ENCODE measurements at regions not wholly inside any gene's neighbourhood (a gene's known extent, or its start where the extent isn't known, plus 50 kb on each side); places are given as distances from the start of the nearest gene placed in this dataset.

GRCh38 chr4:31037703-31038102 lies 317.5 kb downstream of the PCDH7 start (continued):
- TF ChIP-seq ISL1 (CRISPR knock-in tag; IDR thresholded peaks at IDR 0.05) = no peak
- TF ChIP-seq TOX (CRISPR knock-in tag; IDR thresholded peaks at IDR 0.05; ENCODE audit: borderline replicate concordance) = no peak
- no peak for TF ChIP-seq PPARA (CRISPR knock-in tag; IDR thresholded peaks at IDR 0.05; ENCODE audit: borderline replicate concordance)

DNA sequence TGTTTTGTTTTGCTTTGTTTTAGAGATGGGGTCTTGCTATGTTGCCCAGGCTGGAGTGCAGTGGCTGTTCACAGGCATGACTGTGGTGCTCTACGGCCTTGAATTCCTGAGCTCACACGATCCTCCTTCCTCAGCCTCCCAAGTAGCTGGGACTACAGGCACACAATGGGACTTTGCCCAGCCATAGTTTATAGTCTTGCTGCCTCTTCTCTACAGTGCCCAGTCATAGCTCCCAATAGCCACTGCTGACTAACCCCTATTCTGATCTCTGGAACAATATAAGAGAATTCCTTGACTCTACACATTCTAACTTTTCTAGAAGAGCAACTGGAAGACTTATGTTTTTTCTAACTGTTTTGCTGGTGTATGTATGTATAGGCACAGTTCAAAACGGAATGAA lies 319.2 kb downstream of the PCDH7 start:
- TF ChIP-seq ESRRG (CRISPR knock-in tag; IDR thresholded peaks at IDR 0.05) (no peak), ZNF8 (CRISPR knock-in tag; IDR thresholded peaks at IDR 0.05) (no peak), ISL1 (CRISPR knock-in tag; IDR thresholded peaks at IDR 0.05) (no peak), SNAI2 (CRISPR knock-in tag; IDR thresholded peaks at IDR 0.05) (no peak), POU6F1 (CRISPR knock-in tag; IDR thresholded peaks at IDR 0.05; ENCODE audit: borderline replicate concordance, low read depth) (no peak), PPARA (CRISPR knock-in tag; IDR thresholded peaks at IDR 0.05; ENCODE audit: borderline replicate concordance) (no peak)
- TF ChIP-seq, protein P1, sequence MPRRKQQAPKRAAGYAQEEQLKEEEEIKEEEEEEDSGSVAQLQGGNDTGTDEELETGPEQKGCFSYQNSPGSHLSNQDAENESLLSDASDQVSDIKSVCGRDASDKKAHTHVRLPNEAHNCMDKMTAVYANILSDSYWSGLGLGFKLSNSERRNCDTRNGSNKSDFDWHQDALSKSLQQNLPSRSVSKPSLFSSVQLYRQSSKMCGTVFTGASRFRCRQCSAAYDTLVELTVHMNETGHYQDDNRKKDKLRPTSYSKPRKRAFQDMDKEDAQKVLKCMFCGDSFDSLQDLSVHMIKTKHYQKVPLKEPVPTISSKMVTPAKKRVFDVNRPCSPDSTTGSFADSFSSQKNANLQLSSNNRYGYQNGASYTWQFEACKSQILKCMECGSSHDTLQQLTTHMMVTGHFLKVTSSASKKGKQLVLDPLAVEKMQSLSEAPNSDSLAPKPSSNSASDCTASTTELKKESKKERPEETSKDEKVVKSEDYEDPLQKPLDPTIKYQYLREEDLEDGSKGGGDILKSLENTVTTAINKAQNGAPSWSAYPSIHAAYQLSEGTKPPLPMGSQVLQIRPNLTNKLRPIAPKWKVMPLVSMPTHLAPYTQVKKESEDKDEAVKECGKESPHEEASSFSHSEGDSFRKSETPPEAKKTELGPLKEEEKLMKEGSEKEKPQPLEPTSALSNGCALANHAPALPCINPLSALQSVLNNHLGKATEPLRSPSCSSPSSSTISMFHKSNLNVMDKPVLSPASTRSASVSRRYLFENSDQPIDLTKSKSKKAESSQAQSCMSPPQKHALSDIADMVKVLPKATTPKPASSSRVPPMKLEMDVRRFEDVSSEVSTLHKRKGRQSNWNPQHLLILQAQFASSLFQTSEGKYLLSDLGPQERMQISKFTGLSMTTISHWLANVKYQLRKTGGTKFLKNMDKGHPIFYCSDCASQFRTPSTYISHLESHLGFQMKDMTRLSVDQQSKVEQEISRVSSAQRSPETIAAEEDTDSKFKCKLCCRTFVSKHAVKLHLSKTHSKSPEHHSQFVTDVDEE (CRISPR knock-in tag; IDR thresholded peaks at IDR 0.05) = no peak
- no peak for ATAC-seq

GRCh38 chr4:31040106-31040505 lies 319.9 kb downstream of the PCDH7 start:
- no peak for ATAC-seq
- no peak for TF ChIP-seq ZFP30 (CRISPR knock-in tag; IDR thresholded peaks at IDR 0.05)

GRCh38 chr4:31041385-31041784 lies 321.2 kb downstream of the PCDH7 start:
- no peak for ATAC-seq

More at GRCh38 chr4:31041385-31041784, 321.2 kb downstream of the PCDH7 start:
- TF ChIP-seq ZNF8 (CRISPR knock-in tag; IDR thresholded peaks at IDR 0.05) = no peak
- TF ChIP-seq CSRNP3 (CRISPR knock-in tag; IDR thresholded peaks at IDR 0.05) = no peak
- no peak for TF ChIP-seq ZNF565 (CRISPR knock-in tag; conservative IDR thresholded peaks at IDR 0.05; ENCODE audit: low read depth)
- no peak for TF ChIP-seq ZFP3 (CRISPR knock-in tag; IDR thresholded peaks at IDR 0.05)
- no peak for TF ChIP-seq PPARA (CRISPR knock-in tag; IDR thresholded peaks at IDR 0.05; ENCODE audit: borderline replicate concordance)
- no peak for TF ChIP-seq SNAI2 (CRISPR knock-in tag; IDR thresholded peaks at IDR 0.05)
- no peak for TF ChIP-seq ISL1 (CRISPR knock-in tag; IDR thresholded peaks at IDR 0.05)
- TF ChIP-seq, protein P1 (CRISPR knock-in tag; IDR thresholded peaks at IDR 0.05) = no peak
- TF ChIP-seq, protein P2, sequence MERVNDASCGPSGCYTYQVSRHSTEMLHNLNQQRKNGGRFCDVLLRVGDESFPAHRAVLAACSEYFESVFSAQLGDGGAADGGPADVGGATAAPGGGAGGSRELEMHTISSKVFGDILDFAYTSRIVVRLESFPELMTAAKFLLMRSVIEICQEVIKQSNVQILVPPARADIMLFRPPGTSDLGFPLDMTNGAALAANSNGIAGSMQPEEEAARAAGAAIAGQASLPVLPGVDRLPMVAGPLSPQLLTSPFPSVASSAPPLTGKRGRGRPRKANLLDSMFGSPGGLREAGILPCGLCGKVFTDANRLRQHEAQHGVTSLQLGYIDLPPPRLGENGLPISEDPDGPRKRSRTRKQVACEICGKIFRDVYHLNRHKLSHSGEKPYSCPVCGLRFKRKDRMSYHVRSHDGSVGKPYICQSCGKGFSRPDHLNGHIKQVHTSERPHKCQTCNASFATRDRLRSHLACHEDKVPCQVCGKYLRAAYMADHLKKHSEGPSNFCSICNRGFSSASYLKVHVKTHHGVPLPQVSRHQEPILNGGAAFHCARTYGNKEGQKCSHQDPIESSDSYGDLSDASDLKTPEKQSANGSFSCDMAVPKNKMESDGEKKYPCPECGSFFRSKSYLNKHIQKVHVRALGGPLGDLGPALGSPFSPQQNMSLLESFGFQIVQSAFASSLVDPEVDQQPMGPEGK (CRISPR knock-in tag; IDR thresholded peaks at IDR 0.05; ENCODE audit: borderline replicate concordance) = no peak
- TF ChIP-seq OSR1 (CRISPR knock-in tag; IDR thresholded peaks at IDR 0.05) = no peak
- no peak for TF ChIP-seq ESRRG (CRISPR knock-in tag; IDR thresholded peaks at IDR 0.05)
- no peak for TF ChIP-seq ZC3H10 (CRISPR knock-in tag; IDR thresholded peaks at IDR 0.05)
- no peak for TF ChIP-seq CSDC2 (CRISPR knock-in tag; IDR thresholded peaks at IDR 0.05)
- TF ChIP-seq TCF4 (CRISPR knock-in tag; IDR thresholded peaks at IDR 0.05; ENCODE audit: borderline replicate concordance) = no peak
- no peak for TF ChIP-seq ZFP30 (CRISPR knock-in tag; IDR thresholded peaks at IDR 0.05)
- no peak for TF ChIP-seq GLIS3 (CRISPR knock-in tag; IDR thresholded peaks at IDR 0.05)

Data from SK-N-SH treated with all-trans-retinoic acid at 6 μM for 48 hours (cell line).